GM12878 (cell line): ENCODE measurements at regions not wholly inside any gene's neighbourhood (a gene's known extent, or its start where the extent isn't known, plus 50 kb on each side); places are given as distances from the start of the nearest gene placed in this dataset.

Source experiments
- ATAC-seq: fragments of 200-7000 bp; cut with Tn5 transposase; 3 replicates; pipeline ENCODE4 v1.9.1; 2020; ENCODE audit warnings: mild to moderate bottlenecking, moderate library complexity
- BruUV-seq: library from RNA; stranded (reverse); fragments of 400-500 nt; replicated peaks from 2 replicates; lab custom pipeline; 2021; lab: Mats Ljungman, UMichigan
- CTCF ChIA-PET: fragments of 300-600 bp; sonication (Branson Sonifier 250); formaldehyde crosslinking; extraction: SDS; loops from one replicate; lab custom pipeline; 2021; ENCODE audit warnings: inconsistent platforms; lab: Yijun Ruan, JAX
- POLR2A ChIA-PET: fragments of 350-600 bp; formaldehyde crosslinking; extraction: SDS; loops from one replicate; lab custom pipeline; 2021; ENCODE audit warnings: inconsistent platforms; lab: Charles Lee
- RAD21 ChIA-PET: fragments of 300-600 bp; sonication (Branson Sonifier 250); formaldehyde crosslinking; loops from one replicate; lab custom pipeline; 2023; ENCODE audit warnings: antibody characterized with exemption; ENCODE audit not compliant: unreplicated experiment; lab: Charles Lee
- SMC1A ChIA-PET: fragments of 300-600 bp; sonication (Branson Sonifier 250); formaldehyde crosslinking; loops from one replicate; lab custom pipeline; 2023; ENCODE audit not compliant: unreplicated experiment, uncharacterized antibody; lab: Charles Lee
- DNase-seq: peaks from one replicate; pipeline ENCODE4 v3.0.0-alpha.2; 2011; ENCODE audit warnings: low read depth, low spot score
- FAIRE-seq: peaks from 3 replicates; lab custom pipeline; 2011; peaks lifted over from hg19 to GRCh38; lab: Jason Lieb, UNC
- H2AFZ ChIP-seq: 2 replicates; pipeline ENCODE4 v1.6.0; 2011; ENCODE audit warnings: low read depth, low read length, control low read depth; ENCODE audit not compliant: control insufficient read depth
- H3K27ac ChIP-seq: 2 replicates; pipeline ENCODE4 v1.5.1; 2011; ENCODE audit warnings: control low read depth; ENCODE audit not compliant: control insufficient read depth, insufficient read depth
- H3K27me3 ChIP-seq, 2 experiments: replicated peaks in 1 of 2; 2 replicates each; pipeline versions ENCODE4 v1.6.0 to v1.6.1; 2011; ENCODE audit warnings: low read length in 1 of 2; ENCODE audit not compliant: control insufficient read depth in 2 of 2, insufficient read depth in 2 of 2
- H3K36me3 ChIP-seq, 2 experiments: 2 replicates each; pipeline ENCODE4 v1.5.1; 2011; ENCODE audit warnings: low read length in 1 of 2; ENCODE audit not compliant: control insufficient read depth in 2 of 2, insufficient read depth in 2 of 2
- H3K4me1 ChIP-seq: 2 replicates; pipeline ENCODE4 v1.6.1; 2011; ENCODE audit warnings: mild to moderate bottlenecking, low read length, moderate library complexity, mixed read lengths; ENCODE audit not compliant: control insufficient read depth, insufficient read depth
- H3K4me2 ChIP-seq: 2 replicates; pipeline ENCODE4 v1.6.0; 2011; ENCODE audit warnings: control low read depth; ENCODE audit not compliant: control insufficient read depth, insufficient read depth
- H3K4me3 ChIP-seq: fragments of 200-600 bp; sonication (generic); 2 replicates; pipeline ENCODE4 v1.5.1; 2016
- H3K79me2 ChIP-seq: 2 replicates; pipeline ENCODE4 v1.6.0; 2011; ENCODE audit warnings: low read length; ENCODE audit not compliant: control insufficient read depth, insufficient read depth
- H3K9ac ChIP-seq: 2 replicates; pipeline ENCODE4 v1.8.0; 2011; ENCODE audit warnings: low read length, control low read depth, mixed read lengths; ENCODE audit not compliant: control insufficient read depth, insufficient read depth
- H3K9me3 ChIP-seq: replicated peaks from 3 replicates; pipeline ENCODE4 v1.5.1; 2011; ENCODE audit warnings: mild to moderate bottlenecking, low read length; ENCODE audit not compliant: control insufficient read depth, insufficient read depth
- H4K20me1 ChIP-seq: 2 replicates; pipeline ENCODE4 v1.6.0; 2011; ENCODE audit not compliant: control insufficient read depth, insufficient read depth
- CHD1 ChIP-seq: IDR thresholded peaks from 2 replicates; pipeline ENCODE4 v1.6.1; 2012; ENCODE audit warnings: low read depth, low read length, improper control_type of control experiment
- CHD4 ChIP-seq: fragments of 200-600 bp; sonication (generic); IDR thresholded peaks from 2 replicates; pipeline ENCODE4 v1.6.1; 2016; ENCODE audit warnings: mild to moderate bottlenecking
- CREM ChIP-seq: IDR thresholded peaks from 2 replicates; pipeline ENCODE4 v1.6.1; 2014; ENCODE audit warnings: antibody characterized with exemption, low read depth
- DPF2 ChIP-seq: fragments of 450-650 bp; IDR thresholded peaks from 2 replicates; pipeline ENCODE4 v1.6.1; 2017; ENCODE audit warnings: mild to moderate bottlenecking
- ESRRA ChIP-seq: IDR thresholded peaks from 2 replicates; pipeline ENCODE4 v1.6.1; 2012; ENCODE audit warnings: mild to moderate bottlenecking, low read length, improper control_type of control experiment
- IRF4 ChIP-seq: IDR thresholded peaks from 2 replicates; pipeline ENCODE4 v1.6.1; 2011; ENCODE audit warnings: low read depth, low read length
- NR2C1 ChIP-seq: fragments of 450-650 bp; IDR thresholded peaks from 2 replicates; pipeline ENCODE4 v1.6.1; 2017; ENCODE audit warnings: antibody characterized with exemption, mild to moderate bottlenecking, moderate library complexity
- POLR2A ChIP-seq: IDR thresholded peaks from 2 replicates; pipeline ENCODE4 v1.6.1; 2011; ENCODE audit warnings: low read depth, mild to moderate bottlenecking, low read length
- POLR2AphosphoS2 ChIP-seq: IDR thresholded peaks from 2 replicates; pipeline ENCODE4 v1.6.1; 2011; ENCODE audit warnings: low read depth, mild to moderate bottlenecking, low read length, improper control_type of control experiment, moderate library complexity
- RELB ChIP-seq: fragments of 450-650 bp; IDR thresholded peaks from 2 replicates; pipeline ENCODE4 v1.6.1; 2017; ENCODE audit warnings: low read depth, mild to moderate bottlenecking, moderate library complexity
- RUNX3 ChIP-seq: IDR thresholded peaks from 2 replicates; pipeline ENCODE4 v1.6.1; 2012; ENCODE audit warnings: low read length, inconsistent platforms
- TCF3 ChIP-seq: IDR thresholded peaks from 2 replicates; pipeline ENCODE4 v1.6.1; 2012; ENCODE audit warnings: low read depth, mild to moderate bottlenecking, low read length, borderline replicate concordance; ENCODE audit not compliant: insufficient read depth
- WRNIP1 ChIP-seq: IDR thresholded peaks from 2 replicates; pipeline ENCODE4 v1.6.1; 2011; ENCODE audit warnings: low read depth, low read length, improper control_type of control experiment, borderline replicate concordance
- ZNF24 ChIP-seq: fragments of 450-650 bp; IDR thresholded peaks from 2 replicates; pipeline ENCODE4 v1.6.1; 2017; ENCODE audit warnings: antibody characterized with exemption, mild to moderate bottlenecking
- ZSCAN29 ChIP-seq: fragments of 450-650 bp; IDR thresholded peaks from 2 replicates; pipeline ENCODE4 v1.6.1; 2017; ENCODE audit warnings: mild to moderate bottlenecking, moderate library complexity
- WGBS: methylation state at CpG from one replicate; pipeline ENCODE4 v1.1.6; 2016; ENCODE audit warnings: low lambda C conversion rate; ENCODE audit not compliant: insufficient replicate concordance, insufficient coverage; ENCODE audit errors: missing lambda C conversion rate; 5-methylcytosine and 5-hydroxymethylcytosine counted together
- in situ Hi-C: fragments of 300-500 bp; cut with MboI; formaldehyde crosslinking; loops from 9 replicates; pipeline ENCODE4 v1.14.3; 2018; ENCODE audit warnings: mixed read lengths
- intact Hi-C: fragments of 100-400 bp; cut with micrococcal nuclease; formaldehyde crosslinking; loops from one replicate; pipeline ENCODE4 v1.14.2; 2022; ENCODE audit not compliant: unreplicated experiment

- H3K79me2 ChIP-seq, result no peaks in the 10 kb centered on the region
- ChIA-PET SMC1A (interaction anchor here (1.1 to 1.7 kb wide), 4 partner anchors 16 to 203 kb away, joined by 3 to 6 read pairs (median 4); no protein-coding TSS in a partner anchor), POLR2A (no interaction called here), CTCF (interaction anchor here (0.7 to 1.4 kb wide), 6 partner anchors 9 to 196 kb away, joined by 3 to 5 read pairs (median 3); no protein-coding TSS in a partner anchor), RAD21 (interaction anchor here (1.2 kb wide), 1 partner anchor 155 kb away, joined by 3 read pairs; no protein-coding TSS in a partner anchor)
- under 1% methylated on average over 36 of the region's 36 CpGs for WGBS
- no peak for FAIRE-seq
- no peaks in the 10 kb centered on the region for H3K9me3 ChIP-seq
- in situ Hi-C loops, result no loop called here
- H3K4me3 ChIP-seq, result peak overlapping the region; percentile 25; the same call in 1 of the 2 replicates
- H3K4me2 ChIP-seq, result peak overlapping the region; percentile 57
- DNase-seq, result peak; percentile 28
- intact Hi-C loops, result loop anchor here (5.0 kb wide), 1 partner anchor 93 kb away; the partner anchor contains the start of gene JDP2
- H4K20me1 ChIP-seq, result no peaks in the 10 kb centered on the region
- H3K27me3 ChIP-seq, result no peaks in the 10 kb centered on the region; a peak in 1 of 4 replicates
- peak overlapping the region; percentile 73 for H2AFZ ChIP-seq
- peak; percentile 9 for TF ChIP-seq RUNX3
- no peak for TF ChIP-seq DPF2
- no peak for TF ChIP-seq ZSCAN29
- TF ChIP-seq POLR2A, result peak; percentile 41; the same call in 1 of the 2 replicates
- no peak for TF ChIP-seq ESRRA
- TF ChIP-seq IRF4, result no peak
- TF ChIP-seq RELB, result no peak
- TF ChIP-seq ZNF24, result no peak
- no peak for TF ChIP-seq WRNIP1
- TF ChIP-seq CREM, result no peak
- TF ChIP-seq CHD4, result no peak
- no peak for TF ChIP-seq POLR2AphosphoS2
- TF ChIP-seq NR2C1, result no peak
- TF ChIP-seq CHD1, result no peak
- TF ChIP-seq TCF3, result no peak
- ATAC-seq, result peak; percentile 29
- H3K9ac ChIP-seq, result peak overlapping the region; percentile 31; the same call in 1 of the 2 replicates
- H3K27ac ChIP-seq, result peak overlapping the region; percentile 49
- H3K4me1 ChIP-seq, result peaks cover 27% of the 10 kb centered on the region
- H3K36me3 ChIP-seq, result no peaks in the 10 kb centered on the region
- BruUV-seq, result no TSS peak
These were observed 55.2 kb downstream of the FOS start for GRCh38 chr14:75333606-75334548.
